HG03060 (cell line): ENCODE measurements at regions not wholly inside any gene's neighbourhood (a gene's known extent, or its start where the extent isn't known, plus 50 kb on each side); places are given as distances from the start of the nearest gene placed in this dataset.
"Not testable (repeated sequence)": the region's sequence is repeated elsewhere in the genome, so short reads cannot be mapped to it uniquely, and the experiment has no call there.

Experiments
- ATAC-seq: cut with Tn5 transposase; IDR thresholded peaks from one replicate; pipeline ENCODE4 v1.9.1; 2021; ENCODE audit warnings: low read depth, moderate number of reproducible peaks; ENCODE audit not compliant: unreplicated experiment

- ATAC-seq: no peak
These were observed 324.1 kb upstream of the TNC start for GRCh38 chr9:115442054-115442453.

- ATAC-seq: no peak
These were observed 325.9 kb upstream of the TNC start for GRCh38 chr9:115443890-115444289.

- ATAC-seq: no peak
These were observed 327.0 kb upstream of the TNC start for GRCh38 chr9:115444959-115445358.

DNA sequence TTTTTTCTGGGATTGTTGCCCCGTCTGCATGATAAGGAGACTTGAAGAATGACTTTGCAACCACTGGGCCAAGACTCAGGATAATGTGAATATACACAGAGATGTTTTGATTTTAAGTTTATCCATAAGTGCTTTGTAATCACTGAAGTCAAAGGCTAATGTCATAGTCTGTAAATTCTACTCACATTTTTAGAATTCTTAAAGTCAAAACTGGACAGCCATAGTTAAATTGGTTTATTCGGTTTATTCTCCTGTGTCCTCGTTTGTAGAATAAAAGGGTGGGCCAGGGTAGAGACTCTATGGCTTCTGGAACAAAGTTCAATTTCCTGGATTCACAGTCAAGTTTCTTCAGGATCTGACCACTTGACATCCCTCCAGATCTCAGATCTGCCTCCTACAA is 327.7 kb upstream of the TNC start:
- no peak for ATAC-seq

GRCh38 chr9:115456515-115456914 is 338.6 kb upstream of the TNC start:
- ATAC-seq: no peak

DNA sequence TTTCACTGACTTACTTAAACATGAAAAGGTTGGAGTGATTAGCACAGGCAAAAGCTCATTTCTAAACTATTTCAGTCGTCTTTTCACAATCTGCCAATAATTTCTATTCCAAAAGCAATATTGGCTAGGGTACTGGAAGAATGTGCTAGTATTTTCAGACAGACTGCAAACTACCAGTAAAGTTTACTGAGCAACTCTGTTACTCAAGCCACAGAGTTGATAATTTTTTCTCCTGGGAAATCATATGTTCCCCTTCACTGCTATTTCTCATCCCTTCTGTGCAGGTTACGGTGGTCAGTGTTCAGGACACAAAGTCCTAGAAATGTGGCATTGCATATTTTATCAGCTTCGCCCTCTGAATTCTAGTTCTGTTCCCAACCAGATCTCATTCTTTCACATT is 343.3 kb upstream of the TNC start:
- no peak for ATAC-seq

GRCh38 chr9:115462623-115463022 is 344.7 kb upstream of the TNC start:
- no peak for ATAC-seq

- ATAC-seq: no peak
These were observed 348.8 kb upstream of the TNC start for GRCh38 chr9:115466756-115467155.

DNA sequence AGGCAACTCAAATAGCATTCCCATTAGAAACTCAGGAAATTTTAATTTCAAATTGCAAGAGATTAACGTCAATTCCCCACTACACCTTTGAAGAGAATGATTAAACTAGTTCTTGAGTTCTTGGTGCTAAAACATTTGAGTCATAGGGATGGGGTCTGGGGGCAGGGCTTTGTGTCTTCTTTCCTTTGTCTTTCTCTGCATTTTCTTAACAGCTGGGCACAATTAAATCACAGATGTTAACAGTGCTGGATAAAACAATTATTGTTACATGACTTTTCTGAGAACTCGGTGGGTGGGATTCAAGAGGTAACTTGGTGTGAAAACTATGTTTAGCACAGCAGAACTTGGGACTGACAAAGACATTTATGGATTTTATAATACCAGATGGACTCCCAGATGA is 351.9 kb upstream of the TNC start:
- ATAC-seq: no peak

DNA sequence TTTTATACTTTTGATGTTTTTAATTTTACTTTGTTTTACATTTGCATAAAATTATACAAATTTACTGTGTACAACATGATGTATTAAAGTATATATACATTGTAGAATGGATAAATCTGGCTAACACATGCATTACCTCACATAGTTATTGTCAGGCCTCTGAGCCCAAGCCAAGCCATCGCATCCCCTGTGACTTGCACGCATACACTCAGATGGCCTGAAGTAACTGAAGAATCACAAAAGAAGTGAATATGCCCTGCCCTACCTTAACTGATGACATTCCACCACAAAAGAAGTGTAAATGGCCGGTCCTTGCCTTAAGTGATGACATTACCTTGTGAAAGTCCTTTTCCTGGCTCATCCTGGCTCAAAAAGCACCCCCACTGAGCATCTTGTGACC is 355.1 kb upstream of the TNC start:
- not testable (repeated sequence) for ATAC-seq

DNA sequence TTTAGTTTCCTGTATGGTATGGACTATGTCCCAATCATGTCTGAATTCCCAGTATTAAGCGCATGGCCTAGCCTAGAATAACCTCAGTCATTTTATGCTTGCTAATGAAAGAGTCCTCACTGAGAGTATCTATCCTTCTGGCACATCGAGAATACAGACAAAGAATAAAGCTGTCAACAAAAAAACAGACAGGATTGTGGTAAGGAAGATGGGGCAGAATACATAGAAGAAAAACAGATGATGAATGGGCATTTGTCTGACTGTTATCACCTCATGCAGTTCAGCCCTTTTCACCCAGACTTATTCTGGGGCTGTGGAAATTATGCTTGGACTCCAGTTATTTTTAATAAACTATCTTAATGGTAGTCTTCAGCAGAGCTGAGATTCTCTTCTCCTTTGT is 363.8 kb upstream of the TNC start:
- no peak for ATAC-seq

GRCh38 chr9:115482747-115483146 is 364.8 kb upstream of the TNC start:
- ATAC-seq: no peak

GRCh38 chr9:115492869-115493268 is 374.9 kb upstream of the TNC start:
- no peak for ATAC-seq

DNA sequence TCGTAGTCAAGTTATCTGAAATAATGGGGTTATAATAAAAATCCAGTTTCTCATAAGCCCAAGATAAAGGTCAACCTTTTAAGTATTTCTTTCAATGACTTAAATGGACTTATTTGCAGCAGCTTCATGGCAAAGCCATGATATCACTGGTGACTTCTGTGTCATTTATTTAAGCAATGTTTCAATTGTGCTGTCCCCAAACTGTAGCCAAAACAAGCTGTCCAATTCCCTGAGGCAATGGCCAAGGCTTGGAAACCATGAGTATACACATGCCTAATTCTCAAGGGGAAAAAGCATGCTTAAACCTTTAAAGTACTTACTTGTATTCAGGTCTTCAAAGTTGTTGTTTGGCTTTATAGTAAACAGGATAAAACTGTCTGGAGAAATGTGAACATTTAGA is 376.4 kb upstream of the TNC start:
- no peak for ATAC-seq

DNA sequence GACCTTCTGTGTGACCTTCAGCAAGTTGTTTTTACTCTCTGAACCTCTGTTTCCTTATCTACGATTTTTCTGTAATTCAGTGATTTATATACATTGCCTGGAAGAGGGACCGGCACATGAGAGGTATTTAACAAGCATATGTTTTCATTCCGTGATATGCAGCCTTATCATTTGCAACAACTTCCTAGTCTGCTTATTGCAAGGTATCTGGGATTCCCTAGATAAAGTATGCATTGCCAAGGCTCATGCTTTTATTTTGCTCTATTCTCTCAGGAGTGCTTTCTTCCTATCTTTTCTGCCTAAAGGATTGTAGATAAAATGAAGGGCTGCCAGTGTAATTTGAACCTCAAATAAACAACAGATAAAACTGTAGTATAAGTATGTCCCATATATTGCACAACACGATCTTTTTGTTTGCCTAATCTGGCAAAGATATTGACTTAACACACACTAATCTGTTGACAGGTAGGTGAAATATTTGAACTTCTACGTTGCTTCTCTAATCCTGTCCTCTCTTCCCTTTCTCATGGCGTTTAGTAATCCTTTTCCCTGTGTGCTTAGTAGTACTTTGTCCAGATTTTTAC is 377.2 kb upstream of the TNC start:
- no peak for ATAC-seq

DNA sequence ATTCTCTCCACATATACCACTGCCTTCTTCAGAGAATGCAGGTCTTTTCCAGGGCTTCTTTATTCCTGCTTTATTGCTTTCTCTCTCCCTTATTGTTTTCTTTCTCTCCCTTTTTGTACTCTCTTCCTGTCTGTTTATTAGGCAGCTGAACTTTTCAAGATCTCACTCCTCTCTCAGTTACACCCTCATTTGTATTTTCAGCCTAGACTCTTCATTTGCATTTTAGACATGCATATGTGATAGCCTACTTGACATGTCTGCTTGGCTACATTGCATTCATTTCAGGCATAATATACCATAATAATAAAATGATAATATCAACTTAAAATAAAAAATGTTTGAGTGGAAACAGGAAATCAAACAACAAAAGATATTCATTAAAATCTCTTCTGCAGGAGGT is 377.9 kb upstream of the TNC start:
- ATAC-seq: no peak

DNA sequence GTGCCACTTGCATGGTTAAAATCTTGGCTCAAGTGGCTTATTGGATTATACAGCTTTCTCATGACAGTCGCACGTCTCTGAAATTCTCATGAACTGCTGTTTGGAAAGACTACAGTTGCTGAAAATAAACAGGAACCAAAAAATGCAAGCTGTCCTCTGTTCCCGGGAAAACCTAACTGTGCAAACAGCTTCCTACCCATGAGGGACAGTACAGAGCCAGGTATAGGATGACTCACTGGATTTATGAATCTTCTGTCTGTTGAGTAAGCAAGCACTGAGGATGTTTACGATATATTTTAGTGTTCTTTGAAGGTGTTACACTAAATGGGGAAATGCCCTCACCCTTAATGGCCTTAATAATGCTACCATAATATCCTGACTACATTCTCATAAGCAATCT is 380.3 kb upstream of the TNC start:
- no peak for ATAC-seq

DNA sequence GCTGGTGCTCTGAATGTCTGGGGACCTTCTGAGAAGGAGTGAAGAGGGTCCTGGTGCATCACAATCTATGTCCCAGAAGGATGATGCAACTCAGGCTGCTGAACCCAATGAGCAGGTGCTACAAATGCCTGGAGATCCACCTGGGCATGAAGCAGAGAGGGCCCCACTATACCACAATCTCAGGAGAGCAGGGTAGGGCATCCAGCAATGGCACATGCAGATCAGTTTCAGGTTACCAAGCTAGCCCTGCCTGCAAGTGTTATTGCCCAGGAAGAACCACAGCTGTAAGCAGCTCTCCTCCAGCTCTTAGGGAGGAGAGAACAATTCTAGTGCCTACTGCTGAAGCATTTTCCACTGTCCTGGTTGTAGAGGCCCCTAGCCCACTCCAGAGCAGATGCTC is 389.2 kb upstream of the TNC start:
- no peak for ATAC-seq

GRCh38 chr9:115513148-115513547 is 395.2 kb upstream of the TNC start:
- ATAC-seq: no peak

GRCh38 chr9:115514454-115514853 is 396.5 kb upstream of the TNC start:
- no peak for ATAC-seq

- no peak for ATAC-seq
These were observed 399.5 kb upstream of the TNC start for GRCh38 chr9:115517335-115518075.

DNA sequence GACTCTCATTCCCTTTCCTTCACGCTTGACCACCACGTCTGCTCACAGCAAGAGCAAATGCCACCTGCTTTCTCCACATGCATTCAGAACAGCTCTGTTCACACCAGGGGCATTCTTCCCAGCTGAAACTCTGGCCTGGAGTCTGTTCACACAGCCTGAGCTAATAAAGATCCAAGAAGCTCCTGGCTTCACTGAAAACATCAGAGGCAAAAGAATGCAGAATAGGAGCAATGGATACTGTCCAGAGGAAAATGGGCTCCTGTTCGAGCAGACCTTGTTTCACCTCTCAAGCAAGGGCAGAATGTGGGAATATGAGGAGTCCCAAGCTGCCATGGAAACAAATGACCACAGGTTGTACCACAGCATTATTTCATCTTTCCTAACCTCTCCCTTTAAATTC is 402.7 kb upstream of the TNC start:
- ATAC-seq: no peak

GRCh38 chr9:115522912-115523311 is 405.0 kb upstream of the TNC start:
- no peak for ATAC-seq
